Retinal pigment epithelial cell (primary cell): ENCODE measurements at regions not wholly inside any gene's neighbourhood (a gene's known extent, or its start where the extent isn't known, plus 50 kb on each side); places are given as distances from the start of the nearest gene placed in this dataset.

Experiments used
- DNase-seq: peaks from one replicate; pipeline ENCODE4 v3.0.0-alpha.2; 2010; ENCODE audit warnings: low read depth
- H3K4me3 ChIP-seq: 2 replicates; pipeline ENCODE4 v1.5.1; 2011; ENCODE audit warnings: mild to moderate bottlenecking, low read length, control low read depth, moderate library complexity
- TF ChIP-seq, protein P1 (sequence below): conservative IDR thresholded peaks from 2 replicates; pipeline ENCODE4 v1.5.1; 2011; ENCODE audit warnings: low read depth, low read length, control low read depth, inconsistent platforms

DNA sequence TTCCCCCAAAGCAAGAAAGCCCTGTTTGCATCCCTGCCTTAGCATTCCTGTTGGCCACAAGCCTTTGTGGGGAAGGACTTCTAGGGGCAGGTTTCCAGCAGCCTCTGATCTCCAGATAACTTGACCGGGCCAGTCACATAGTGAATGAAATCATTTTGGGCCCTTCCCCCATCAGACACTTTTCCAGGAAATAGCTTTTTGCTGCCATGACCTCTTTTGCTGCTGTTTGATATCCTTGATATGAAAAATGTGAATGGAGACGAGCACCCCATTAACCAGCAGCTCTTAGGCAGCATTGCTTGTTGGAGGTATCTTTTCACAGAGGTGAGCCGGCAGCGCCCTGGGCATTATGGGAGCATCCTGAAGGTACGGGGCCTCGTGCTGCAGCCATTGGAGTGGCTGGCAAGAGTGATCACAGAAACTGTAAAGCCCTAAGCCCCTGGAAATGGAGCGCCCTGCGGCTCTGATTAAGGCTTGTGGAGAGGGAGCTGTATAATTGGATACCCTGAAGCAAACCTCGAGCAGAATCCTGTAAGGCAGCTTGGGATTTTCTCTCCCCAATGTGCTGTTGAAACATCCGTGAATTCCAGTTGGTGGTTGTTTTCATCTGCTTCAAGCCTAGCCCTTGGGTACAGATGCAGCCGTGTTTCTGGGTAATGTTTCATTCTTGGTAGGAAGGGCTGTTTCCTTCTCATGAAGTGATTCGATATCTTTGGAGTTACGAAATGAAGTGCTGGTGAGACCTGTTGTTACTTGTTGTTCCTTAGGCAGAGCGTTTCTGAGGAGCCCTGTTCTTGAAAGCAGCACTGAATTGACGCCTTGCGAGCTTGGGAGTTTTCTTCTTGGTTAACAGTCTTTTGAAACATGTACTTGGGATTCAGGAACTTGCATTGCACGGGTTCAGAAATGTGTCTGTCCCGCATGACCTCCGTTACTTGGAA is 179.0 kb downstream of the PTEN start:
- no peak overlapping the region for H3K4me3 ChIP-seq
- TF ChIP-seq, protein P1, sequence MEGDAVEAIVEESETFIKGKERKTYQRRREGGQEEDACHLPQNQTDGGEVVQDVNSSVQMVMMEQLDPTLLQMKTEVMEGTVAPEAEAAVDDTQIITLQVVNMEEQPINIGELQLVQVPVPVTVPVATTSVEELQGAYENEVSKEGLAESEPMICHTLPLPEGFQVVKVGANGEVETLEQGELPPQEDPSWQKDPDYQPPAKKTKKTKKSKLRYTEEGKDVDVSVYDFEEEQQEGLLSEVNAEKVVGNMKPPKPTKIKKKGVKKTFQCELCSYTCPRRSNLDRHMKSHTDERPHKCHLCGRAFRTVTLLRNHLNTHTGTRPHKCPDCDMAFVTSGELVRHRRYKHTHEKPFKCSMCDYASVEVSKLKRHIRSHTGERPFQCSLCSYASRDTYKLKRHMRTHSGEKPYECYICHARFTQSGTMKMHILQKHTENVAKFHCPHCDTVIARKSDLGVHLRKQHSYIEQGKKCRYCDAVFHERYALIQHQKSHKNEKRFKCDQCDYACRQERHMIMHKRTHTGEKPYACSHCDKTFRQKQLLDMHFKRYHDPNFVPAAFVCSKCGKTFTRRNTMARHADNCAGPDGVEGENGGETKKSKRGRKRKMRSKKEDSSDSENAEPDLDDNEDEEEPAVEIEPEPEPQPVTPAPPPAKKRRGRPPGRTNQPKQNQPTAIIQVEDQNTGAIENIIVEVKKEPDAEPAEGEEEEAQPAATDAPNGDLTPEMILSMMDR: no peak
- DNase-seq: no peak

- H3K4me3 ChIP-seq: no peak overlapping the region
Measured at GRCh38 chr10:88045096-88045495, 181.7 kb downstream of the PTEN start.

GRCh38 chr10:88045656-88046415 is 182.4 kb downstream of the PTEN start:
- TF ChIP-seq, protein P1: no peak
- no peak overlapping the region for H3K4me3 ChIP-seq

More at GRCh38 chr10:88045096-88045495, 181.7 kb downstream of the PTEN start:
- DNase-seq: no peak
- TF ChIP-seq, protein P1: no peak

GRCh38 chr10:88047579-88047978 is 184.2 kb downstream of the PTEN start:
- no peak for DNase-seq
- TF ChIP-seq, protein P1: no peak
- no peak overlapping the region for H3K4me3 ChIP-seq

More at GRCh38 chr10:88045656-88046415, 182.4 kb downstream of the PTEN start:
- DNase-seq: no peak

DNA sequence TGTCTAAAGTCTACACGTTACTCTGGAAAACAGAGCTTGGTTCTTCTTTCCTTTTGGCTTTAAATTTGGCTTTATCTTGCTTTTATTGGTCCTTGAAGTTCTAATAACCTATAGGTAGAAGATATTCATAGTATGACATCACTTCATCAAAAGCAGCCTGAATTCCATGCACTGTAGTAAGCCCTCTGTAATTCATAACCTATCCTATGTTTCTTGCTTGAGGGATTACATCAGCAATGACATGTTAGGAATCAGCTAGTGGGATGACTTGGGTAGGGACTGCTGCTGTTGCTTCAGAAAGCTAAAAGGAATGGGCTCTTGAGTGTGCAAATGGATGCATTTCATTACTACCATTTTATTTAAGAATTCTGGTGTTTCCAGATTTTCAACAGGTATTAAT is 184.9 kb downstream of the PTEN start:
- TF ChIP-seq, protein P1: no peak
- DNase-seq: no peak
- H3K4me3 ChIP-seq: no peak overlapping the region

DNA sequence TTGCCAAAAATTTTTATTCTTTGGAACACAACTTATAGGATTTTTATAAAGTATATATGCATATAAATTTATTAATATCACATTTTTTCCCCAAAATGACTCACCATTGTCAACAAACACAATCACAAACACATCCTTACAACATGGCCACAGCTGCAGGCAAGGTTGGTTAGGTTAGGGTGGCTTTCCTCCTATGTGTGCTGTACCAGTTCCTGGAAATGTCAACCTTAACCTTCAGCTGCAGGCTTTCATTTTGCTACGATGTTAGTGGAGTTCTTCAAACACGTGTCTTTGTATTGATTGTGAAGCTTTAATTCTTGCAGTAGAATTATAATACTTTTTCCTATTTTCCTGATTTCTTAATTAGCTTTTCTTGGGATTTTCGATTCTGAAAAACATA is 185.8 kb downstream of the PTEN start:
- no peak for DNase-seq
- TF ChIP-seq, protein P1: no peak
- no peak overlapping the region for H3K4me3 ChIP-seq
